ENCODE measurements at regions not wholly inside any gene's neighbourhood (a gene's known extent, or its start where the extent isn't known, plus 50 kb on each side); places are given as distances from the start of the nearest gene placed in this dataset.
"Not testable (repeated sequence)": the region's sequence is repeated elsewhere in the genome, so short reads cannot be mapped to it uniquely, and the experiment has no call there.

GRCh38 chr4:164116286-164116685 is 621.8 kb downstream of the TMA16 start:
- Histone ChIP-seq H3K9me3 (ENCODE audit: insufficient read depth, low read length) (no peaks in the 10 kb centered on the region), H3K36me3 (ENCODE audit: insufficient read depth, insufficient read length, low read length) (no peaks in the 10 kb centered on the region), H3K4me1 (ENCODE audit: insufficient read depth, insufficient read length) (no peaks in the 10 kb centered on the region), H3K27me3 (ENCODE audit: insufficient read depth, insufficient read length) (no peaks in the 10 kb centered on the region), H3K9ac (ENCODE audit: insufficient read length, low read depth) (no peak overlapping the region), H3K4me3 (ENCODE audit: insufficient read length, low read depth) (no peak overlapping the region)
- no peak for DNase-seq (ENCODE audit: low read depth, low spot score)
- TF ChIP-seq SUZ12 (IDR thresholded peaks at IDR 0.05; ENCODE audit: extremely low read depth, insufficient read depth, insufficient read length) (no peak), YY1 (IDR thresholded peaks at IDR 0.05; ENCODE audit: insufficient read depth, insufficient read length) (no peak), ZNF274 (IDR thresholded peaks at IDR 0.05; ENCODE audit: low read depth, low read length) (no peak)

DNA sequence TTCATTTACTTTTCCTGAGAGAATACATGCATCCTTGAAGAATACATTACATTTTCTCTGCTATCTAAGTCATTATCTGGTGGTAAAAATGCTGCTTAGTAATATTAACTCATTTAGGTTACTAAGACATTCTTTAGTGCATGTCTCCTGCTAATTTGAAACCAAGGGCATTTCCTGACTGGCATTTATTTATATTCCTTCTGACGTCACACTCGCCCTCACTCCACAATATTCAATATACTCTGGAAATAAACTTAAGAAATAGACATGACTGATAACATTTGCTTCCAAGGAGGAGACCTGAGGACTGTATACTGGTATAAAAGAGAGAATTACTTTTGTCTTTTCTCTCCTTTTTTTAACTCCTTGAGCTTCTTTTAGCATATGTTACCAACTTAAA is 619.5 kb upstream of the SMIM31 start:
- DNase-seq (ENCODE audit: low read depth, low spot score): no peak
- H3K9me3 ChIP-seq (ENCODE audit: insufficient read depth, low read length): no peaks in the 10 kb centered on the region
- no peak for TF ChIP-seq ZNF274 (IDR thresholded peaks at IDR 0.05; ENCODE audit: low read depth, low read length)
- no peak for TF ChIP-seq YY1 (IDR thresholded peaks at IDR 0.05; ENCODE audit: insufficient read depth, insufficient read length)
- TF ChIP-seq SUZ12 (IDR thresholded peaks at IDR 0.05; ENCODE audit: extremely low read depth, insufficient read depth, insufficient read length): no peak
- H3K36me3 ChIP-seq (ENCODE audit: insufficient read depth, insufficient read length, low read length): no peaks in the 10 kb centered on the region
- peaks cover 4% of the 10 kb centered on the region for H3K4me1 ChIP-seq (ENCODE audit: insufficient read depth, insufficient read length)
- H3K9ac ChIP-seq (ENCODE audit: insufficient read length, low read depth): no peak overlapping the region
- no peaks in the 10 kb centered on the region for H3K27me3 ChIP-seq (ENCODE audit: insufficient read depth, insufficient read length)
- no peak overlapping the region for H3K4me3 ChIP-seq (ENCODE audit: insufficient read length, low read depth)

DNA sequence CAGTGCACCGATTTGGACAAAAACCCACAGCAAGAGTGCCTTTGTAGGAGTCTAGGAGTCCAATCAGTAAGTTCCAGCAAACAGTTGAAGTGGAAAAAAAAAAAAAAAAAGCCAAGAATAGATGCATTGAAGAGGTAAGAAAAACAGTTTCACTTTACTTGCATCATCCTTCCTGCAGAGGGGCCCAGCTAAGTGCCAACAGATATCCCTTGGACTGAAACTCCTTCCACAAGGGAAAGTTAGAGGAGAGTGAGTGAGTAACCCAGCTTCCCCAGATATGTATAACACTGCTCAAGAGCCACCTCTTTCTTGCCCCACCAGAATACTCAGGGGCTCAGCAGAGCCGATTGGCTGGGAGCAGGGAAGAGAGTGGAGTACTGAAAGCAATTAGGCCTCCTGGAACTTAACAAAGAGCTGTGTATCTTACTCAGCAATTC is 617.7 kb upstream of the SMIM31 start:
- no peaks in the 10 kb centered on the region for H3K36me3 ChIP-seq (ENCODE audit: insufficient read depth, insufficient read length, low read length)
- DNase-seq (ENCODE audit: low read depth, low spot score): no peak
- peaks cover 4% of the 10 kb centered on the region for H3K4me1 ChIP-seq (ENCODE audit: insufficient read depth, insufficient read length)
- H3K9me3 ChIP-seq (ENCODE audit: insufficient read depth, low read length): peaks cover 8% of the 10 kb centered on the region
- TF ChIP-seq SUZ12 (IDR thresholded peaks at IDR 0.05; ENCODE audit: extremely low read depth, insufficient read depth, insufficient read length): no peak
- no peak overlapping the region for H3K9ac ChIP-seq (ENCODE audit: insufficient read length, low read depth)
- no peaks in the 10 kb centered on the region for H3K27me3 ChIP-seq (ENCODE audit: insufficient read depth, insufficient read length)
- no peak overlapping the region for H3K4me3 ChIP-seq (ENCODE audit: insufficient read length, low read depth)

- H3K4me1 ChIP-seq (ENCODE audit: insufficient read depth, insufficient read length): peaks cover 4% of the 10 kb centered on the region
- TF ChIP-seq ZNF274 (IDR thresholded peaks at IDR 0.05; ENCODE audit: low read depth, low read length) (no peak), SUZ12 (IDR thresholded peaks at IDR 0.05; ENCODE audit: extremely low read depth, insufficient read depth, insufficient read length) (no peak), YY1 (IDR thresholded peaks at IDR 0.05; ENCODE audit: insufficient read depth, insufficient read length) (no peak)
These were observed 615.4 kb upstream of the SMIM31 start for GRCh38 chr4:164138521-164138920.

DNA sequence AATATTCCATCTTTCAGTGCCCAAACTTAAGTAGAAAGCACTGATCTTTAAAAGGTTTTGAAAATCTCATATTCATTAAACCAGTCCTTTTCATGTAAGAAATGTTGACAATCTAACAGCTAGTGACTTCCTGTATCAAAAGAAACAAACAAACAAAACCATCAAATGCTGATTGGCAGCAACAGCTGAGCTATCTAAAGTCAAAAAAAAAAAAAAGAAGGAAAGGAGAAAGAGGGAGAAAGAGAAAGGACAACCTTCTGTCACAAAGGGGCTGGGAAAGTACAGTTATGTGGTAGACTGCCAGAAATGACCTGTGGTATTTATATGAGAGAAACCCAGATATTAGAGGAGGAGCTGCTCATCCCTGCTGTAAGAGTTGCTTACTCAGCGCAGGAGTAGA is 614.6 kb upstream of the SMIM31 start:
- Histone ChIP-seq H3K9ac (ENCODE audit: insufficient read length, low read depth) (no peak overlapping the region), H3K36me3 (ENCODE audit: insufficient read depth, insufficient read length, low read length) (no peaks in the 10 kb centered on the region), H3K4me1 (ENCODE audit: insufficient read depth, insufficient read length) (peaks cover 4% of the 10 kb centered on the region), H3K27me3 (ENCODE audit: insufficient read depth, insufficient read length) (no peaks in the 10 kb centered on the region), H3K9me3 (ENCODE audit: insufficient read depth, low read length) (peaks cover 8% of the 10 kb centered on the region), H3K4me3 (ENCODE audit: insufficient read length, low read depth) (no peak overlapping the region)
- TF ChIP-seq YY1 (IDR thresholded peaks at IDR 0.05; ENCODE audit: insufficient read depth, insufficient read length) (no peak), SUZ12 (IDR thresholded peaks at IDR 0.05; ENCODE audit: extremely low read depth, insufficient read depth, insufficient read length) (no peak), ZNF274 (IDR thresholded peaks at IDR 0.05; ENCODE audit: low read depth, low read length) (no peak)
- no peak for DNase-seq (ENCODE audit: low read depth, low spot score)

More at GRCh38 chr4:164138521-164138920, 615.4 kb upstream of the SMIM31 start:
- Histone ChIP-seq H3K4me3 (ENCODE audit: insufficient read length, low read depth) (no peak overlapping the region), H3K36me3 (ENCODE audit: insufficient read depth, insufficient read length, low read length) (no peaks in the 10 kb centered on the region), H3K9me3 (ENCODE audit: insufficient read depth, low read length) (peaks cover 8% of the 10 kb centered on the region), H3K9ac (ENCODE audit: insufficient read length, low read depth) (no peak overlapping the region), H3K27me3 (ENCODE audit: insufficient read depth, insufficient read length) (no peaks in the 10 kb centered on the region)
- DNase-seq (ENCODE audit: low read depth, low spot score): no peak

GRCh38 chr4:164141755-164142375 is 612.1 kb upstream of the SMIM31 start:
- H3K4me3 ChIP-seq (ENCODE audit: insufficient read length, low read depth); H3K36me3 ChIP-seq (ENCODE audit: insufficient read depth, insufficient read length, low read length); DNase-seq (ENCODE audit: low read depth, low spot score); H3K27me3 ChIP-seq (ENCODE audit: insufficient read depth, insufficient read length); H3K9me3 ChIP-seq (ENCODE audit: insufficient read depth, low read length); H3K9ac ChIP-seq (ENCODE audit: insufficient read length, low read depth); H3K4me1 ChIP-seq (ENCODE audit: insufficient read depth, insufficient read length): not testable (repeated sequence)

GRCh38 chr4:164154416-164154815 is 599.5 kb upstream of the SMIM31 start:
- Histone ChIP-seq H3K36me3 (ENCODE audit: insufficient read depth, insufficient read length, low read length) (no peaks in the 10 kb centered on the region), H3K4me1 (ENCODE audit: insufficient read depth, insufficient read length) (no peaks in the 10 kb centered on the region), H3K4me3 (ENCODE audit: insufficient read length, low read depth) (no peak overlapping the region), H3K9me3 (ENCODE audit: insufficient read depth, low read length) (no peaks in the 10 kb centered on the region), H3K27me3 (ENCODE audit: insufficient read depth, insufficient read length) (no peaks in the 10 kb centered on the region), H3K9ac (ENCODE audit: insufficient read length, low read depth) (no peak overlapping the region)
- TF ChIP-seq ZNF274 (IDR thresholded peaks at IDR 0.05; ENCODE audit: low read depth, low read length) (no peak), SUZ12 (IDR thresholded peaks at IDR 0.05; ENCODE audit: extremely low read depth, insufficient read depth, insufficient read length) (no peak), YY1 (IDR thresholded peaks at IDR 0.05; ENCODE audit: insufficient read depth, insufficient read length) (no peak)
- no peak for DNase-seq (ENCODE audit: low read depth, low spot score)

DNA sequence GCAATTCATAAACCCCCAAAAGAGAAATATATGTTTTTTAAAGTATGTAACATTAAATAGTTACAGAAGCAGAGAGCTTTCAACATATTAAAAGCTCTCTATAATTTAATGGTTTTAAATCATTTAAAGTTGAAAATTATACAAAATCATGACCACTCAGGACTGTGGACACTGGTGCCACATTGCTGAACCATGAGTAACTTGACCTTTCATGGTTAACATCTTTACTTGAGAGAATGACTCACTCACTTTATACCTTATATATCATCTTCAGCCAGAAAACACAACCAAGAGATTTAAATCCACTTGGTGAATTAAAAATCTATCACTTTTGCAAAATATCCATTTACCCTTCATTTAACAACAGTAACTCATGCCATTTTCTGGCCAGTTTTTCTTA is 584.3 kb upstream of the SMIM31 start:
- no peaks in the 10 kb centered on the region for H3K9me3 ChIP-seq (ENCODE audit: insufficient read depth, low read length)
- H3K4me1 ChIP-seq (ENCODE audit: insufficient read depth, insufficient read length): no peaks in the 10 kb centered on the region
- no peaks in the 10 kb centered on the region for H3K27me3 ChIP-seq (ENCODE audit: insufficient read depth, insufficient read length)
- no peak for DNase-seq (ENCODE audit: low read depth, low spot score)
- TF ChIP-seq YY1 (IDR thresholded peaks at IDR 0.05; ENCODE audit: insufficient read depth, insufficient read length) (no peak), SUZ12 (IDR thresholded peaks at IDR 0.05; ENCODE audit: extremely low read depth, insufficient read depth, insufficient read length) (no peak), ZNF274 (IDR thresholded peaks at IDR 0.05; ENCODE audit: low read depth, low read length) (no peak)
- no peak overlapping the region for H3K4me3 ChIP-seq (ENCODE audit: insufficient read length, low read depth)
- H3K9ac ChIP-seq (ENCODE audit: insufficient read length, low read depth): no peak overlapping the region
- no peaks in the 10 kb centered on the region for H3K36me3 ChIP-seq (ENCODE audit: insufficient read depth, insufficient read length, low read length)

Data from NT2/D1 (cell line).